ENCODE measurements at regions not wholly inside any gene's neighbourhood (a gene's known extent, or its start where the extent isn't known, plus 50 kb on each side); places are given as distances from the start of the nearest gene placed in this dataset.

DNA sequence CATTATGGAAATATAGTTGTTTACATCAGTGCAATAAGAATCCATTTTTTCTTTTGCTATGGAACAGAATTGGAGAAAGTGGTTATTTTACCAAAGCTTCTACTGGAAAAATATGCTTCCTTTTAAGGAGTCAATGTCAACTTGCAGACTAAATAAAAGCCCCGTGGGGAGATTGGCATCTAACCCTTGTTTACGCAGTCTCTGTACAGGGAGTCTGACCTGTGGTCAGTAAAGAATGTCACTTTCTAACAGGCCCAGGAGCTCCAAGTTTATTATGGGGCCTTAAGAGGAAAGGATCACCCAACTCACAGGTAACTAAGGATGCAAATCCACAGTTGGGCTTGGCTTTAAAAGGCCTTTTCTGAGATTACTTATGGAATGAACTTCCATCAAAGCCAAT, 1751.2 kb downstream of the SI start:
- Histone ChIP-seq H3K79me2 (ENCODE audit: control insufficient read depth, insufficient read depth, low read length) (no peaks in the 10 kb centered on the region), H3K9ac (ENCODE audit: insufficient read depth, low read length) (no peak overlapping the region), H3K27ac (ENCODE audit: insufficient read depth, low read length) (no peak overlapping the region), H3K9me3 (ENCODE audit: control insufficient read depth, insufficient read depth, low read depth, low read length) (no peaks in the 10 kb centered on the region), H2AFZ (ENCODE audit: low read length) (no peak overlapping the region), H4K20me1 (ENCODE audit: control insufficient read depth, extremely low read depth, insufficient read depth, low read length) (no peaks in the 10 kb centered on the region), H3K4me3 (replicated peaks in 1 of 4; ENCODE audit: control extremely low read depth in 1 of 4, insufficient read depth in 1 of 4, low read depth in 3 of 4, low read length in 4 of 4) (no peak overlapping the region), H3K27me3 (ENCODE audit: control insufficient read depth, insufficient read depth, low read length) (no peaks in the 10 kb centered on the region), H3K4me1 (ENCODE audit: control insufficient read depth, extremely low read depth, insufficient read depth, low read length) (no peaks in the 10 kb centered on the region), H3K36me3 (ENCODE audit: control insufficient read depth, insufficient read depth, low read length) (no peaks in the 10 kb centered on the region), H3K4me2 (ENCODE audit: extremely low read depth, insufficient read depth, low read length) (no peak overlapping the region)
- no peak for TF ChIP-seq EZH2 (IDR thresholded peaks at IDR 0.05; ENCODE audit: low read length, missing control alignments)
- TF ChIP-seq, protein P1, sequence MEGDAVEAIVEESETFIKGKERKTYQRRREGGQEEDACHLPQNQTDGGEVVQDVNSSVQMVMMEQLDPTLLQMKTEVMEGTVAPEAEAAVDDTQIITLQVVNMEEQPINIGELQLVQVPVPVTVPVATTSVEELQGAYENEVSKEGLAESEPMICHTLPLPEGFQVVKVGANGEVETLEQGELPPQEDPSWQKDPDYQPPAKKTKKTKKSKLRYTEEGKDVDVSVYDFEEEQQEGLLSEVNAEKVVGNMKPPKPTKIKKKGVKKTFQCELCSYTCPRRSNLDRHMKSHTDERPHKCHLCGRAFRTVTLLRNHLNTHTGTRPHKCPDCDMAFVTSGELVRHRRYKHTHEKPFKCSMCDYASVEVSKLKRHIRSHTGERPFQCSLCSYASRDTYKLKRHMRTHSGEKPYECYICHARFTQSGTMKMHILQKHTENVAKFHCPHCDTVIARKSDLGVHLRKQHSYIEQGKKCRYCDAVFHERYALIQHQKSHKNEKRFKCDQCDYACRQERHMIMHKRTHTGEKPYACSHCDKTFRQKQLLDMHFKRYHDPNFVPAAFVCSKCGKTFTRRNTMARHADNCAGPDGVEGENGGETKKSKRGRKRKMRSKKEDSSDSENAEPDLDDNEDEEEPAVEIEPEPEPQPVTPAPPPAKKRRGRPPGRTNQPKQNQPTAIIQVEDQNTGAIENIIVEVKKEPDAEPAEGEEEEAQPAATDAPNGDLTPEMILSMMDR (conservative IDR thresholded peaks at IDR 0.05 in 1 of 2, IDR thresholded peaks at IDR 0.05 in 1 of 2; ENCODE audit: low read depth in 1 of 2, low read length in 2 of 2) = no peak
- DNase-seq (ENCODE audit: low read depth in 2 of 2) = no peak

DNA sequence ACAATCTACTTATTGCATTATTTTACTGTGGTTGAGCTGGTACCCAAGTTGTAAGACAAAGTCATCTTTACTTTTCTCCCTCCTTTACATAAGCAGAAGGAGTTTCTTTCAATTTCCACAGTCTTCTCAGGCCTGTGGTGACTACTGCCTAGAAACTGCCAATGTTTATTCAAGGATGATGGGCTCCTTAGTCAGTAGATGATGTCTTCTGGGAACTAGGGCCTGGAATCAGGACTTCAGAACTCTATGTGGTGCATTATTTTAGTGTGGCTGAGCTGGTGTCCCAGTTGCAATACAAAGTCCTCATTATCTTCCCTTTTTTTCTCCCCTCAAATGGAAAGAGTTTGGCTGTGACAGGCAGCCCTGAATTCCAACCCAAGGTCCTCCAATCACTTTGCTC, 1762.5 kb downstream of the SI start:
- Histone ChIP-seq H3K27ac (ENCODE audit: insufficient read depth, low read length) (no peak overlapping the region), H4K20me1 (ENCODE audit: control insufficient read depth, extremely low read depth, insufficient read depth, low read length) (no peaks in the 10 kb centered on the region), H3K9ac (ENCODE audit: insufficient read depth, low read length) (no peak overlapping the region), H3K4me1 (ENCODE audit: control insufficient read depth, extremely low read depth, insufficient read depth, low read length) (no peaks in the 10 kb centered on the region), H3K4me2 (ENCODE audit: extremely low read depth, insufficient read depth, low read length) (no peak overlapping the region), H3K4me3 (replicated peaks in 1 of 4; ENCODE audit: control extremely low read depth in 1 of 4, insufficient read depth in 1 of 4, low read depth in 3 of 4, low read length in 4 of 4) (no peak overlapping the region), H3K79me2 (ENCODE audit: control insufficient read depth, insufficient read depth, low read length) (no peaks in the 10 kb centered on the region), H3K36me3 (ENCODE audit: control insufficient read depth, insufficient read depth, low read length) (no peaks in the 10 kb centered on the region), H2AFZ (ENCODE audit: low read length) (no peak overlapping the region), H3K9me3 (ENCODE audit: control insufficient read depth, insufficient read depth, low read depth, low read length) (no peaks in the 10 kb centered on the region), H3K27me3 (ENCODE audit: control insufficient read depth, insufficient read depth, low read length) (no peaks in the 10 kb centered on the region)
- TF ChIP-seq EZH2 (IDR thresholded peaks at IDR 0.05; ENCODE audit: low read length, missing control alignments) = no peak
- TF ChIP-seq, protein P1 (conservative IDR thresholded peaks at IDR 0.05 in 1 of 2, IDR thresholded peaks at IDR 0.05 in 1 of 2; ENCODE audit: low read depth in 1 of 2, low read length in 2 of 2) = no peak
- no peak for DNase-seq (ENCODE audit: low read depth in 2 of 2)

DNA sequence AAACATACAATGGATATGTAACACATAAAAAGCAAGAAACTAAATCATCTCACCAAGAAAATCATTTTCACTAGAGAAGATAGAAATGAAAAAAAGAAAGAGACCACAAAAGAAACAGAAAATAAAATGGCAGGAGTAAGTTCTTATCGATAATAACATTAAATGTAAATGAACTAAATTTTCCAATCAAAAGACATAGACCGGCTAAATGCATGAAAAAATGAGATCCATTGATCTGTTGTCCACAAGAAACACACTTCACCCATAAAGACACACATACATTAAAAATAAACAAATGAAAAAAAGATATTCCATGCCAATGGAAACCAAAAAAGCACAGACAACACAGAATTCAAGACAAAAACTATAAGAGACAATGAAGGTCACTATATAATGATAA, 1771.9 kb downstream of the SI start:
- Histone ChIP-seq H3K36me3 (ENCODE audit: control insufficient read depth, insufficient read depth, low read length) (no peaks in the 10 kb centered on the region), H3K4me1 (ENCODE audit: control insufficient read depth, extremely low read depth, insufficient read depth, low read length) (no peaks in the 10 kb centered on the region), H4K20me1 (ENCODE audit: control insufficient read depth, extremely low read depth, insufficient read depth, low read length) (no peaks in the 10 kb centered on the region), H3K27ac (ENCODE audit: insufficient read depth, low read length) (no peak overlapping the region), H3K9me3 (ENCODE audit: control insufficient read depth, insufficient read depth, low read depth, low read length) (no peaks in the 10 kb centered on the region), H3K79me2 (ENCODE audit: control insufficient read depth, insufficient read depth, low read length) (no peaks in the 10 kb centered on the region), H3K9ac (ENCODE audit: insufficient read depth, low read length) (no peak overlapping the region), H3K27me3 (ENCODE audit: control insufficient read depth, insufficient read depth, low read length) (no peaks in the 10 kb centered on the region), H2AFZ (ENCODE audit: low read length) (no peak overlapping the region), H3K4me3 (replicated peaks in 1 of 4; ENCODE audit: control extremely low read depth in 1 of 4, insufficient read depth in 1 of 4, low read depth in 3 of 4, low read length in 4 of 4) (no peak overlapping the region), H3K4me2 (ENCODE audit: extremely low read depth, insufficient read depth, low read length) (no peak overlapping the region)
- TF ChIP-seq, protein P1 (conservative IDR thresholded peaks at IDR 0.05 in 1 of 2, IDR thresholded peaks at IDR 0.05 in 1 of 2; ENCODE audit: low read depth in 1 of 2, low read length in 2 of 2) = no peak
- TF ChIP-seq EZH2 (IDR thresholded peaks at IDR 0.05; ENCODE audit: low read length, missing control alignments) = no peak
- DNase-seq (ENCODE audit: low read depth in 2 of 2) = no peak
